Stimulated activated CD4-positive, alpha-beta T cell treated with anti-CD3 and anti-CD28 coated beads, Interleukin-1b, Interleukin-23, amount 100 ng/mL, for 48 hours (primary cell): ENCODE measurements at regions not wholly inside any gene's neighbourhood (a gene's known extent, or its start where the extent isn't known, plus 50 kb on each side); places are given as distances from the start of the nearest gene placed in this dataset.
"Not testable (repeated sequence)": the region's sequence is repeated elsewhere in the genome, so short reads cannot be mapped to it uniquely, and the experiment has no call there.

ENCODE experiments used
- DNase-seq: peaks from one replicate; pipeline ENCODE4 v3.0.0-alpha.2; 2020

GRCh38 chr10:131823601-131824099 is 77.2 kb upstream of the PPP2R2D start:
- DNase-seq: not testable (repeated sequence)

- DNase-seq: no peak
These were observed 76.2 kb upstream of the PPP2R2D start for GRCh38 chr10:131824371-131825149.

GRCh38 chr10:131825150-131825848 is 75.5 kb upstream of the PPP2R2D start:
- no peak for DNase-seq

- DNase-seq: no peak
These were observed 74.7 kb upstream of the PPP2R2D start for GRCh38 chr10:131825960-131826650.

- DNase-seq: no peak
These were observed 71.5 kb upstream of the PPP2R2D start for GRCh38 chr10:131829156-131829930.

- DNase-seq: no peak
These were observed 70.2 kb upstream of the PPP2R2D start for GRCh38 chr10:131830446-131831130.

- no peak for DNase-seq
These were observed 69.2 kb upstream of the PPP2R2D start for GRCh38 chr10:131831561-131831960.

GRCh38 chr10:131832056-131832685 is 68.6 kb upstream of the PPP2R2D start:
- DNase-seq: no peak

GRCh38 chr10:131833013-131833412 is 67.8 kb upstream of the PPP2R2D start:
- no peak for DNase-seq

- DNase-seq: no peak
These were observed 67.2 kb upstream of the PPP2R2D start for GRCh38 chr10:131833446-131834080.

- no peak for DNase-seq
These were observed 66.5 kb upstream of the PPP2R2D start for GRCh38 chr10:131834152-131834810.

GRCh38 chr10:131838966-131839742 is 61.7 kb upstream of the PPP2R2D start:
- no peak for DNase-seq

- not testable (repeated sequence) for DNase-seq
These were observed 60.7 kb upstream of the PPP2R2D start for GRCh38 chr10:131839880-131840787.

GRCh38 chr10:131840788-131841118 is 60.1 kb upstream of the PPP2R2D start:
- no peak for DNase-seq

GRCh38 chr10:131841131-131841660 is 59.6 kb upstream of the PPP2R2D start:
- no peak for DNase-seq

- no peak for DNase-seq
These were observed 59.1 kb upstream of the PPP2R2D start for GRCh38 chr10:131841661-131842139.

GRCh38 chr10:131842351-131843088 is 58.3 kb upstream of the PPP2R2D start:
- DNase-seq: no peak
